H9 (cell line): ENCODE measurements at regions not wholly inside any gene's neighbourhood (a gene's known extent, or its start where the extent isn't known, plus 50 kb on each side); places are given as distances from the start of the nearest gene placed in this dataset.

ENCODE experiments used
- DNase-seq: peaks from one replicate; pipeline ENCODE4 v3.0.0-alpha.2; 2017
- H2AFZ ChIP-seq: one replicate; pipeline ENCODE4 v1.6.1; 2013; ENCODE audit warnings: mild to moderate bottlenecking, low read length, control low read depth, moderate library complexity
- H2AK5ac ChIP-seq: 2 replicates; pipeline ENCODE4 v1.6.1; 2013; ENCODE audit warnings: low read length, control low read depth, mixed read lengths; ENCODE audit not compliant: insufficient read length
- H2BK120ac ChIP-seq: one replicate; pipeline ENCODE4 v1.6.1; 2013; ENCODE audit warnings: low read depth, mild to moderate bottlenecking, low read length, control low read depth, inconsistent platforms; ENCODE audit not compliant: poor library complexity, severe bottlenecking
- H2BK12ac ChIP-seq: 2 replicates; pipeline ENCODE4 v1.6.1; 2013; ENCODE audit warnings: low read length, control low read depth, mixed read lengths, low read depth; ENCODE audit not compliant: insufficient read length
- H2BK15ac ChIP-seq: 2 replicates; pipeline ENCODE4 v1.6.1; 2013; ENCODE audit warnings: low read depth, low read length, control low read depth
- H2BK20ac ChIP-seq: one replicate; pipeline ENCODE4 v1.6.1; 2013; ENCODE audit warnings: low read depth, mild to moderate bottlenecking, low read length, control low read depth, inconsistent platforms; ENCODE audit not compliant: poor library complexity, severe bottlenecking
- H2BK5ac ChIP-seq: 2 replicates; pipeline ENCODE4 v1.6.1; 2013; ENCODE audit warnings: low read length, control low read depth, mixed read lengths; ENCODE audit not compliant: insufficient read length
- H3K14ac ChIP-seq: 2 replicates; pipeline ENCODE4 v1.6.1; 2013; ENCODE audit warnings: low read length, control low read depth; ENCODE audit not compliant: insufficient read depth
- H3K18ac ChIP-seq: 2 replicates; pipeline ENCODE4 v1.6.1; 2013; ENCODE audit warnings: low read depth, mild to moderate bottlenecking, mixed read lengths, low read length, control low read depth; ENCODE audit not compliant: insufficient read length
- H3K23ac ChIP-seq: 2 replicates; pipeline ENCODE4 v1.6.1; 2013; ENCODE audit warnings: low read length, control low read depth, mixed read lengths, low read depth; ENCODE audit not compliant: insufficient read length
- H3K23me2 ChIP-seq: 2 replicates; pipeline ENCODE4 v1.6.1; 2013; ENCODE audit warnings: low read depth, mild to moderate bottlenecking, mixed read lengths, low read length, control low read depth; ENCODE audit not compliant: insufficient read length, poor library complexity, severe bottlenecking
- H3K27ac ChIP-seq: 2 replicates; pipeline ENCODE4 v1.5.1; 2013; ENCODE audit warnings: low read length, control low read depth, mixed read lengths, low read depth; ENCODE audit not compliant: insufficient read length
- H3K27me3 ChIP-seq: 2 replicates; pipeline ENCODE4 v1.6.1; 2013; ENCODE audit warnings: low read length, control low read depth, inconsistent platforms; ENCODE audit not compliant: insufficient read depth
- H3K4ac ChIP-seq: 2 replicates; pipeline ENCODE4 v1.6.1; 2013; ENCODE audit warnings: low read depth, mild to moderate bottlenecking, control low read depth, inconsistent platforms, low read length, moderate library complexity
- H3K4me1 ChIP-seq: 2 replicates; pipeline ENCODE4 v1.6.1; 2013; ENCODE audit warnings: low read length, control low read depth, inconsistent platforms; ENCODE audit not compliant: insufficient read depth
- H3K4me2 ChIP-seq: 2 replicates; pipeline ENCODE4 v1.6.1; 2013; ENCODE audit warnings: low read length, control low read depth, mixed read lengths; ENCODE audit not compliant: insufficient read length, insufficient read depth
- H3K56ac ChIP-seq: 2 replicates; pipeline ENCODE4 v1.6.1; 2013; ENCODE audit warnings: low read depth, mild to moderate bottlenecking, mixed read lengths, low read length, control low read depth; ENCODE audit not compliant: insufficient read length
- H3K79me1 ChIP-seq: 2 replicates; pipeline ENCODE4 v1.6.1; 2013; ENCODE audit warnings: low read depth, mild to moderate bottlenecking, moderate library complexity, low read length, control low read depth, inconsistent platforms; ENCODE audit not compliant: insufficient read depth, poor library complexity, severe bottlenecking
- H3K79me2 ChIP-seq: 2 replicates; pipeline ENCODE4 v1.6.1; 2013; ENCODE audit warnings: low read length, control low read depth, inconsistent platforms; ENCODE audit not compliant: insufficient read depth
- H3K9ac ChIP-seq: 2 replicates; pipeline ENCODE4 v1.6.1; 2013; ENCODE audit warnings: low read length, control low read depth, mixed read lengths; ENCODE audit not compliant: insufficient read length; ENCODE audit errors: extremely low read depth
- H3K9me3 ChIP-seq: one replicate; pipeline ENCODE4 v1.6.1; 2013; ENCODE audit warnings: low read depth, low read length, inconsistent platforms; ENCODE audit not compliant: control insufficient read depth
- H3T11ph ChIP-seq: one replicate; pipeline ENCODE4 v1.6.1; 2013; ENCODE audit warnings: mild to moderate bottlenecking, low read length, control low read depth, inconsistent platforms
- H4K20me1 ChIP-seq: one replicate; pipeline ENCODE4 v1.6.1; 2013; ENCODE audit not compliant: control insufficient read depth, insufficient read length, insufficient read depth
- H4K5ac ChIP-seq: 2 replicates; pipeline ENCODE4 v1.6.1; 2013; ENCODE audit warnings: low read depth, mild to moderate bottlenecking, mixed read lengths, low read length, control low read depth; ENCODE audit not compliant: insufficient read length
- H4K8ac ChIP-seq: replicated peaks from 2 replicates; pipeline ENCODE4 v1.6.1; 2013; ENCODE audit warnings: low read length, control low read depth, mixed read lengths, low read depth; ENCODE audit not compliant: insufficient read length
- H4K91ac ChIP-seq: 2 replicates; pipeline ENCODE4 v1.6.1; 2013; ENCODE audit warnings: low read depth, mild to moderate bottlenecking, moderate library complexity, mixed read lengths, low read length, control low read depth; ENCODE audit not compliant: insufficient read length
- H3K27ac Mint-ChIP-seq, 3 experiments: 2 replicates in 2 of 3; 3 replicates in 1 of 3; pipeline ENCODE4 v1.8.0; 2020 to 2021; ENCODE audit warnings: mixed read lengths in 3 of 3, mild to moderate bottlenecking in 1 of 3, moderate library complexity in 1 of 3
- H3K27me3 Mint-ChIP-seq: 2 replicates; pipeline ENCODE4 v1.8.0; 2021; ENCODE audit warnings: low read depth, mild to moderate bottlenecking, moderate library complexity, mixed read lengths
- H3K36me3 Mint-ChIP-seq, 3 experiments: 2 replicates in 2 of 3; 3 replicates in 1 of 3; pipeline ENCODE4 v1.8.0; 2020 to 2021; ENCODE audit warnings: low read depth in 3 of 3, mixed read lengths in 3 of 3; ENCODE audit not compliant: insufficient read depth in 1 of 3
- H3K4me1 Mint-ChIP-seq, 2 experiments: 2 replicates each; pipeline ENCODE4 v1.8.0; 2020; ENCODE audit warnings: mixed read lengths in 2 of 2
- H3K4me3 Mint-ChIP-seq, 2 experiments: 2 replicates in 1 of 2; 3 replicates in 1 of 2; pipeline ENCODE4 v1.8.0; 2020 to 2021; ENCODE audit warnings: mild to moderate bottlenecking in 2 of 2, mixed read lengths in 2 of 2, moderate library complexity in 1 of 2
- H3K9me3 Mint-ChIP-seq, 2 experiments: 2 replicates in 1 of 2; 3 replicates in 1 of 2; pipeline ENCODE4 v1.8.0; 2020; ENCODE audit warnings: mild to moderate bottlenecking in 2 of 2, mixed read lengths in 2 of 2, moderate library complexity in 1 of 2
- WGBS: extraction: QIAGEN DNeasy Blood & Tissue Kit; methylation state at CpG from one replicate; pipeline ENCODE4 v1.1.7; 2013; ENCODE audit warnings: missing lambda C conversion rate, low lambda C conversion rate, mixed read lengths; ENCODE audit not compliant: insufficient read length; ENCODE audit errors: extremely low coverage; 5-methylcytosine and 5-hydroxymethylcytosine counted together
- TF ChIP-seq, protein P1 (sequence below): fragments of 200-600 bp; sonication (generic); conservative IDR thresholded peaks from 3 replicates; pipeline ENCODE4 v1.8.0; 2021; ENCODE audit warnings: antibody characterized with exemption, mild to moderate bottlenecking

DNA sequence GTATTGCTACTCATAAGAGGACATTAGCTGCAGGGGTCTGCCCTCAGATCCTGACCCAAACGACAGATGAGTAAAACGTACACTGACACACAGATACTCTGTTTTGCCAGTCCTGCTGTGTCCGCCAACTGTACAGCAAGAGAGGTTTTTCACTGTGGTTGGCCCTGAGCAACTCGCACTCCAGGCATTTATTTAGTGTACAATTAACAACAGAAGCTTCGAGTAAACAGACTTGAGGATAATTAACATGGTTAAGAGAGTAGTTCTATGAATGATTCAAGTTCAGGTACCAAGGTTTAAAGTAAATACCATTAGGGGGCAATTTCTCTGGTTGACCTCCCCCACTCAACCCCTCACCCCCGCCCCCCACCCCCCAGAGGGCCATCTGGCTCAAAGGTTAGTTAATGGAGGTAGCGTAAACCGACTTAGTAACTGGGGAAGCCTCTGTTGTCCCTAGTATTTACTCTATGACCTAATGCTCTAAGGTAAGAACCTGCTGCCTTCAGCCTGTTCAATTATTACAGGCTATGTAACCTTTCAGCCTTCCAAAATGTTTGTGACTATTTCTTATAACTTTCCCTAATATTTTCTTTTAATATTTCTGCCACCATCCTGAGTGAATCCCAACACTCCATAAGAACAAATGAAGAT lies 103.9 kb upstream of the XIRP2 start:
- no peak overlapping the region for H2BK120ac ChIP-seq
- TF ChIP-seq, protein P1, sequence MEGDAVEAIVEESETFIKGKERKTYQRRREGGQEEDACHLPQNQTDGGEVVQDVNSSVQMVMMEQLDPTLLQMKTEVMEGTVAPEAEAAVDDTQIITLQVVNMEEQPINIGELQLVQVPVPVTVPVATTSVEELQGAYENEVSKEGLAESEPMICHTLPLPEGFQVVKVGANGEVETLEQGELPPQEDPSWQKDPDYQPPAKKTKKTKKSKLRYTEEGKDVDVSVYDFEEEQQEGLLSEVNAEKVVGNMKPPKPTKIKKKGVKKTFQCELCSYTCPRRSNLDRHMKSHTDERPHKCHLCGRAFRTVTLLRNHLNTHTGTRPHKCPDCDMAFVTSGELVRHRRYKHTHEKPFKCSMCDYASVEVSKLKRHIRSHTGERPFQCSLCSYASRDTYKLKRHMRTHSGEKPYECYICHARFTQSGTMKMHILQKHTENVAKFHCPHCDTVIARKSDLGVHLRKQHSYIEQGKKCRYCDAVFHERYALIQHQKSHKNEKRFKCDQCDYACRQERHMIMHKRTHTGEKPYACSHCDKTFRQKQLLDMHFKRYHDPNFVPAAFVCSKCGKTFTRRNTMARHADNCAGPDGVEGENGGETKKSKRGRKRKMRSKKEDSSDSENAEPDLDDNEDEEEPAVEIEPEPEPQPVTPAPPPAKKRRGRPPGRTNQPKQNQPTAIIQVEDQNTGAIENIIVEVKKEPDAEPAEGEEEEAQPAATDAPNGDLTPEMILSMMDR: no peak
- no peak overlapping the region for H2BK15ac ChIP-seq
- H3K56ac ChIP-seq: no peak overlapping the region
- H3K79me1 ChIP-seq: no peaks in the 10 kb centered on the region
- no peak overlapping the region for H4K8ac ChIP-seq
- no peak overlapping the region for H3K4ac ChIP-seq
- H2AK5ac ChIP-seq: no peak overlapping the region
- WGBS: no CpG with 5 or more reads among the region's 8 CpGs
- no peak overlapping the region for H2BK5ac ChIP-seq
- H3K23ac ChIP-seq: no peak overlapping the region
- H2BK12ac ChIP-seq: peak overlapping the region; percentile 82
- no peaks in the 10 kb centered on the region for H3K36me3 Mint-ChIP-seq
- no peak for DNase-seq
- no peak overlapping the region for H3K4me3 Mint-ChIP-seq
- 0 out of 7 replicates have a peak overlapping the region, but pooled peaks of 2 of the 3 experiments have one; percentile 27 to 45 for H3K27ac Mint-ChIP-seq
- H3K23me2 ChIP-seq: no peaks in the 10 kb centered on the region
- H3K27me3 Mint-ChIP-seq: no peaks in the 10 kb centered on the region
- H3K9me3 ChIP-seq: no peaks in the 10 kb centered on the region
- H2AFZ ChIP-seq: no peak overlapping the region
- no peak overlapping the region for H3K18ac ChIP-seq
- H4K91ac ChIP-seq: no peak overlapping the region
- H4K20me1 ChIP-seq: no peaks in the 10 kb centered on the region
- H3K4me1 Mint-ChIP-seq: peaks cover 13 to 25% of the 10 kb centered on the region in 2 experiments
- H2BK20ac ChIP-seq: no peak overlapping the region
- no peaks in the 10 kb centered on the region for H3K27me3 ChIP-seq
- H3K27ac ChIP-seq: no peak overlapping the region
- H3K14ac ChIP-seq: no peak overlapping the region; the same call in 1 of the 2 replicates
- H3K9me3 Mint-ChIP-seq: no peaks in the 10 kb centered on the region
- no peak overlapping the region for H4K5ac ChIP-seq
- H3K79me2 ChIP-seq: no peaks in the 10 kb centered on the region
- H3T11ph ChIP-seq: no peak overlapping the region
- H3K4me2 ChIP-seq: no peak overlapping the region
- peaks cover 3% of the 10 kb centered on the region; the same call in 1 of the 2 replicates for H3K4me1 ChIP-seq
- H3K9ac ChIP-seq: no peak overlapping the region
